GM12878 (cell line): ENCODE measurements at regions not wholly inside any gene's neighbourhood (a gene's known extent, or its start where the extent isn't known, plus 50 kb on each side); places are given as distances from the start of the nearest gene placed in this dataset.

Experiments
- IKZF2 ChIP-seq, 2 experiments: fragments of 450-650 bp; IDR thresholded peaks; 2 replicates each; pipeline ENCODE4 v1.6.1; 2017; ENCODE audit warnings: mild to moderate bottlenecking in 2 of 2, moderate library complexity in 2 of 2
- MEF2B ChIP-seq: fragments of 450-650 bp; IDR thresholded peaks from 2 replicates; pipeline ENCODE4 v1.6.1; 2018; ENCODE audit warnings: mild to moderate bottlenecking, moderate library complexity; ENCODE audit not compliant: partially characterized antibody, poor library complexity, severe bottlenecking
- MYC ChIP-seq: IDR thresholded peaks from 2 replicates; pipeline ENCODE4 v1.6.1; 2011; ENCODE audit warnings: mild to moderate bottlenecking, low read length, moderate library complexity, inconsistent platforms; ENCODE audit not compliant: insufficient read depth, insufficient replicate concordance, insufficient read length, severe bottlenecking
- NFIC ChIP-seq: IDR thresholded peaks from 2 replicates; pipeline ENCODE4 v1.6.1; 2012; ENCODE audit warnings: low read depth, mild to moderate bottlenecking, inconsistent platforms, low read length, moderate library complexity
- RUNX3 ChIP-seq: IDR thresholded peaks from 2 replicates; pipeline ENCODE4 v1.6.1; 2012; ENCODE audit warnings: low read length, inconsistent platforms
- TCF12 ChIP-seq: IDR thresholded peaks from 2 replicates; pipeline ENCODE4 v1.6.1; 2011; ENCODE audit warnings: low read depth, mild to moderate bottlenecking, low read length
- ZBED1 ChIP-seq: IDR thresholded peaks from 2 replicates; pipeline ENCODE4 v1.6.1; 2016; ENCODE audit warnings: borderline replicate concordance
- TF ChIP-seq, protein P1 (sequence below): IDR thresholded peaks from 2 replicates; pipeline ENCODE4 v1.6.1; 2011; ENCODE audit warnings: low read depth, low read length, improper control_type of control experiment, borderline replicate concordance
- TF ChIP-seq, protein P2 (sequence below): fragments of 450-650 bp; IDR thresholded peaks from 2 replicates; pipeline ENCODE4 v1.6.1; 2017; ENCODE audit warnings: mild to moderate bottlenecking, moderate library complexity

DNA sequence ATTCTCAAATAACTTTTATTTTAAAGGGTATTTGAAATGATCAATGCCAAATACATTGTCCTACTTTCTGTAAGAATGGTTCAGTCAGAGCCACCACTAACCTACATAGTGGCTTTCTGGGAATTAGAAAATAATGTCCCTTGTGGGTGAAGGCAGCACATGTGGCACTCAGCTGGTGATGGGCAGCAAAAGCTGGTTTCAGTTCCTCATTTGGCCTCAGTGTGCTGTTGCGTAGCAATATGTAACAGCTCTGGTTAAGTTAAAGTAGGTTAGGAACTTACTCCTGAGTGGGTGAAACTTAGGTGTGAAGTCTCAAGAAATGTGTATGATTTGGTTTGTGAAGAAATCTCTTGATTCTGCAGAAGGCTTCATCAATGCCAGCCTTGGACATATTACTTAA is 99.6 kb upstream of the SPEF2 start (continued):
- no peak for TF ChIP-seq MYC
- peak; percentile 88; a peak in 3 of 4 replicates for TF ChIP-seq IKZF2 (IDR thresholded peaks at IDR 0.05)
- TF ChIP-seq, protein P1, sequence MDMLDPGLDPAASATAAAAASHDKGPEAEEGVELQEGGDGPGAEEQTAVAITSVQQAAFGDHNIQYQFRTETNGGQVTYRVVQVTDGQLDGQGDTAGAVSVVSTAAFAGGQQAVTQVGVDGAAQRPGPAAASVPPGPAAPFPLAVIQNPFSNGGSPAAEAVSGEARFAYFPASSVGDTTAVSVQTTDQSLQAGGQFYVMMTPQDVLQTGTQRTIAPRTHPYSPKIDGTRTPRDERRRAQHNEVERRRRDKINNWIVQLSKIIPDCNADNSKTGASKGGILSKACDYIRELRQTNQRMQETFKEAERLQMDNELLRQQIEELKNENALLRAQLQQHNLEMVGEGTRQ, result no peak; the same call in 1 of the 2 replicates
- no peak for TF ChIP-seq NFIC
- no peak for TF ChIP-seq RUNX3
- TF ChIP-seq MEF2B, result peak; percentile 77
- TF ChIP-seq, protein P2, sequence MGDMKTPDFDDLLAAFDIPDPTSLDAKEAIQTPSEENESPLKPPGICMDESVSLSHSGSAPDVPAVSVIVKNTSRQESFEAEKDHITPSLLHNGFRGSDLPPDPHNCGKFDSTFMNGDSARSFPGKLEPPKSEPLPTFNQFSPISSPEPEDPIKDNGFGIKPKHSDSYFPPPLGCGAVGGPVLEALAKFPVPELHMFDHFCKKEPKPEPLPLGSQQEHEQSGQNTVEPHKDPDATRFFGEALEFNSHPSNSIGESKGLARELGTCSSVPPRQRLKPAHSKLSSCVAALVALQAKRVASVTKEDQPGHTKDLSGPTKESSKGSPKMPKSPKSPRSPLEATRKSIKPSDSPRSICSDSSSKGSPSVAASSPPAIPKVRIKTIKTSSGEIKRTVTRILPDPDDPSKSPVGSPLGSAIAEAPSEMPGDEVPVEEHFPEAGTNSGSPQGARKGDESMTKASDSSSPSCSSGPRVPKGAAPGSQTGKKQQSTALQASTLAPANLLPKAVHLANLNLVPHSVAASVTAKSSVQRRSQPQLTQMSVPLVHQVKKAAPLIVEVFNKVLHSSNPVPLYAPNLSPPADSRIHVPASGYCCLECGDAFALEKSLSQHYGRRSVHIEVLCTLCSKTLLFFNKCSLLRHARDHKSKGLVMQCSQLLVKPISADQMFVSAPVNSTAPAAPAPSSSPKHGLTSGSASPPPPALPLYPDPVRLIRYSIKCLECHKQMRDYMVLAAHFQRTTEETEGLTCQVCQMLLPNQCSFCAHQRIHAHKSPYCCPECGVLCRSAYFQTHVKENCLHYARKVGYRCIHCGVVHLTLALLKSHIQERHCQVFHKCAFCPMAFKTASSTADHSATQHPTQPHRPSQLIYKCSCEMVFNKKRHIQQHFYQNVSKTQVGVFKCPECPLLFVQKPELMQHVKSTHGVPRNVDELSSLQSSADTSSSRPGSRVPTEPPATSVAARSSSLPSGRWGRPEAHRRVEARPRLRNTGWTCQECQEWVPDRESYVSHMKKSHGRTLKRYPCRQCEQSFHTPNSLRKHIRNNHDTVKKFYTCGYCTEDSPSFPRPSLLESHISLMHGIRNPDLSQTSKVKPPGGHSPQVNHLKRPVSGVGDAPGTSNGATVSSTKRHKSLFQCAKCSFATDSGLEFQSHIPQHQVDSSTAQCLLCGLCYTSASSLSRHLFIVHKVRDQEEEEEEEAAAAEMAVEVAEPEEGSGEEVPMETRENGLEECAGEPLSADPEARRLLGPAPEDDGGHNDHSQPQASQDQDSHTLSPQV, result no peak
- no peak for TF ChIP-seq ZBED1
- TF ChIP-seq TCF12, result peak; percentile 64; the same call in 1 of the 2 replicates
